ENCODE measurements at regions not wholly inside any gene's neighbourhood (a gene's known extent, or its start where the extent isn't known, plus 50 kb on each side); places are given as distances from the start of the nearest gene placed in this dataset.
A peak's percentile ranks its signal among the peaks of the same experiment; 100 is the strongest.

DNA sequence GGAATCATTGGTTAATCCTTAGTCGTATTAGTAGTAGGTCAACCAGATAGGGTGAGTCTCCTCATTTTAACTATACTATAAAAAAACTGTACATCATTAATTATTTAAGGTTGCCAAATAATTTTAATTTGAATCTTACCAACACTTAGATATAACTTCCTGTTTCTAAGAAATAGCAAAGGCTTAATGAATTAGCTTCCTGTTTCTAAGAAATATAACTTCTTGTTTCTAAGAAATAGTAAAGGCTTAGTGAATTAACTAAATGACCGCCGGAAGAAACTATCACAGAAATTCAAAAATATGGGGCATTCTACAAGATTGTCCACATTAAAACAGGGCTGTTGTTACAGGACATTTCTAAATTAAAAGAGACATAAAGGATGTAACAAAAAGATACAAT lies 392.9 kb upstream of the FOXG1 start:
- Histone ChIP-seq H3K9ac (ENCODE audit: low read depth, low read length, poor library complexity) (no peak overlapping the region), H3K18ac (ENCODE audit: low read length) (no peak overlapping the region), H2BK15ac (ENCODE audit: low read length) (no peak overlapping the region), H2AFZ (ENCODE audit: low read length) (no peak overlapping the region), H4K8ac (ENCODE audit: low read depth, low read length) (no peak overlapping the region), H3K4ac (ENCODE audit: low read length) (no peak overlapping the region), H3K4me1 (ENCODE audit: control insufficient read depth in 2 of 2, insufficient read depth in 1 of 2, low read depth in 1 of 2, low read length in 2 of 2) (no peaks in the 10 kb centered on the region), H2AK5ac (ENCODE audit: low read depth, low read length) (no peak overlapping the region), H3K14ac (ENCODE audit: low read length) (no peak overlapping the region), H3K27me3 (ENCODE audit: control insufficient read depth in 3 of 3, insufficient read depth in 3 of 3, low read depth in 1 of 3, low read length in 3 of 3) (no peaks in the 10 kb centered on the region), H3K79me1 (ENCODE audit: low read depth, low read length) (no peaks in the 10 kb centered on the region), H3K9me3 (replicated peaks in 1 of 2; ENCODE audit: control insufficient read depth in 2 of 2, insufficient read depth in 1 of 2, low read depth in 1 of 2, low read length in 2 of 2) (no peaks in the 10 kb centered on the region), H3K23ac (ENCODE audit: low read depth, low read length, poor library complexity) (no peak overlapping the region), H4K91ac (ENCODE audit: low read depth, low read length, poor library complexity) (no peak overlapping the region), H3K36me3 (replicated peaks in 1 of 2; ENCODE audit: control insufficient read depth in 2 of 2, insufficient read depth in 2 of 2, low read length in 2 of 2) (no peaks in the 10 kb centered on the region), H3K4me2 (ENCODE audit: insufficient read depth, low read length, poor library complexity, severe bottlenecking) (no peak overlapping the region), H3K4me3 (ENCODE audit: low read length in 2 of 2) (no peak overlapping the region), H2BK5ac (ENCODE audit: low read length) (no peak overlapping the region), H2BK120ac (ENCODE audit: low read depth, low read length) (no peak overlapping the region), H3K27ac (replicated peaks; ENCODE audit: low read length) (no peak overlapping the region), H2BK12ac (ENCODE audit: low read length) (no peak overlapping the region)
- no peak for DNase-seq (ENCODE audit: low spot score)
- WGBS, 2 donors (ENCODE audit: extremely low coverage in 2 of 2, insufficient read length in 2 of 2, insufficient replicate concordance in 1 of 2), result no CpG with 5 or more reads among the region's 3 CpGs

DNA sequence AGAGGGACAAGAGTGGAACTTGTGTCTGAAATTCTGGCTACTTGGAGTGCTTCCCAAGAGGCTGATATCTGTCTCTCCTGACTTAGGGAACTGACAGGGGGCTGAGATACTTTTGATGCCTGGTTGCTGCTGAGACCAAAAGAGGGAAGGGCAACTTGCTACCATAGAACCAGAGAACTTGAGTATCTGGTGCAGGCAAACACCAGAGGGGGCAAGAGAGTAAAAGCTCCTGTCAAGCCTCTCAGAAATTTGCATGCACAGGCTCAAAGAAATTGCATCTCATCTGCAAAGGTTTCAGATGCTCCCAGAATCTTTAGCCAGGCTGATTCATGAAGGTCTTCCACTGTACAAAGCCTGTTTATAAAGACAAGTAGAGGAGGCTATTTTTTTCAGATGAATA lies 391.3 kb upstream of the FOXG1 start:
- Histone ChIP-seq H3K9me3 (replicated peaks in 1 of 2; ENCODE audit: control insufficient read depth in 2 of 2, insufficient read depth in 1 of 2, low read depth in 1 of 2, low read length in 2 of 2) (no peaks in the 10 kb centered on the region), H3K18ac (ENCODE audit: low read length) (no peak overlapping the region), H3K36me3 (replicated peaks in 1 of 2; ENCODE audit: control insufficient read depth in 2 of 2, insufficient read depth in 2 of 2, low read length in 2 of 2) (no peaks in the 10 kb centered on the region), H3K4ac (ENCODE audit: low read length) (no peak overlapping the region), H3K27me3 (ENCODE audit: control insufficient read depth in 3 of 3, insufficient read depth in 3 of 3, low read depth in 1 of 3, low read length in 3 of 3) (no peaks in the 10 kb centered on the region), H3K9ac (ENCODE audit: low read depth, low read length, poor library complexity) (no peak overlapping the region), H3K4me2 (ENCODE audit: insufficient read depth, low read length, poor library complexity, severe bottlenecking) (no peak overlapping the region), H4K8ac (ENCODE audit: low read depth, low read length) (no peak overlapping the region), H2BK15ac (ENCODE audit: low read length) (no peak overlapping the region), H3K23ac (ENCODE audit: low read depth, low read length, poor library complexity) (no peak overlapping the region), H4K91ac (ENCODE audit: low read depth, low read length, poor library complexity) (no peak overlapping the region), H3K14ac (ENCODE audit: low read length) (no peak overlapping the region), H2BK5ac (ENCODE audit: low read length) (no peak overlapping the region), H3K4me3 (ENCODE audit: low read length in 2 of 2) (no peak overlapping the region), H2AFZ (ENCODE audit: low read length) (no peak overlapping the region), H3K79me1 (ENCODE audit: low read depth, low read length) (no peaks in the 10 kb centered on the region), H2AK5ac (ENCODE audit: low read depth, low read length) (no peak overlapping the region), H3K27ac (replicated peaks; ENCODE audit: low read length) (no peak overlapping the region), H2BK12ac (ENCODE audit: low read length) (no peak overlapping the region), H3K4me1 (ENCODE audit: control insufficient read depth in 2 of 2, insufficient read depth in 1 of 2, low read depth in 1 of 2, low read length in 2 of 2) (no peaks in the 10 kb centered on the region), H2BK120ac (ENCODE audit: low read depth, low read length) (no peak overlapping the region)
- peak; percentile 2 for DNase-seq (ENCODE audit: low spot score)

DNA sequence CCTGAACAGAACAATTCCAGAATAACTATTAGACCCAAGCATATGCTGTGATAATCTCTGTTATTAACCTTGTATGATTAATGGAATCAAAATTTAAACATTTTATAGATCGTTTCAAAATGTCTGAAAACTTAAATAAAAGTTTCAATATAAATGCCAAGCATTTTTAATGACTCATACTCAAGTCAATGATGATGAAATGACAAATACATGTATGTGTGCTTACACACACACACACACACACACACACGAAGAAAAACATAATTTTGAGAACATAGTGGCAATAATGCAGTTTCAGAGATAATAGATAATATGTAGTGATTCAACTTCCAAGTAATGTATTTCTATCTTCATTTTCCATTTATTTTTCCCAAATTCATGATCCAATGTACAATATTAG lies 384.9 kb upstream of the FOXG1 start:
- DNase-seq (ENCODE audit: low spot score), result no peak
- H4K8ac ChIP-seq (ENCODE audit: low read depth, low read length), result no peak overlapping the region
- no peaks in the 10 kb centered on the region for H3K79me1 ChIP-seq (ENCODE audit: low read depth, low read length)
- H3K9me3 ChIP-seq (replicated peaks in 1 of 2; ENCODE audit: control insufficient read depth in 2 of 2, insufficient read depth in 1 of 2, low read depth in 1 of 2, low read length in 2 of 2), result no peaks in the 10 kb centered on the region
- H2BK15ac ChIP-seq (ENCODE audit: low read length), result no peak overlapping the region
- WGBS, 2 donors (ENCODE audit: extremely low coverage in 2 of 2, insufficient read length in 2 of 2, insufficient replicate concordance in 1 of 2), result no CpG with 5 or more reads among the region's 2 CpGs
- no peaks in the 10 kb centered on the region for H3K27me3 ChIP-seq (ENCODE audit: control insufficient read depth in 3 of 3, insufficient read depth in 3 of 3, low read depth in 1 of 3, low read length in 3 of 3)
- no peak overlapping the region for H3K4me2 ChIP-seq (ENCODE audit: insufficient read depth, low read length, poor library complexity, severe bottlenecking)
- no peaks in the 10 kb centered on the region for H3K4me1 ChIP-seq (ENCODE audit: control insufficient read depth in 2 of 2, insufficient read depth in 1 of 2, low read depth in 1 of 2, low read length in 2 of 2)
- H4K91ac ChIP-seq (ENCODE audit: low read depth, low read length, poor library complexity), result no peak overlapping the region
- H2BK12ac ChIP-seq (ENCODE audit: low read length), result no peak overlapping the region
- H2BK5ac ChIP-seq (ENCODE audit: low read length), result no peak overlapping the region
- H3K18ac ChIP-seq (ENCODE audit: low read length), result no peak overlapping the region
- H2BK120ac ChIP-seq (ENCODE audit: low read depth, low read length), result no peak overlapping the region
- H3K9ac ChIP-seq (ENCODE audit: low read depth, low read length, poor library complexity), result no peak overlapping the region
- H3K4me3 ChIP-seq (ENCODE audit: low read length in 2 of 2), result no peak overlapping the region
- no peak overlapping the region for H2AFZ ChIP-seq (ENCODE audit: low read length)
- no peak overlapping the region for H3K27ac ChIP-seq (replicated peaks; ENCODE audit: low read length)
- H3K36me3 ChIP-seq (replicated peaks in 1 of 2; ENCODE audit: control insufficient read depth in 2 of 2, insufficient read depth in 2 of 2, low read length in 2 of 2), result no peaks in the 10 kb centered on the region
- no peak overlapping the region for H3K4ac ChIP-seq (ENCODE audit: low read length)
- no peak overlapping the region for H3K23ac ChIP-seq (ENCODE audit: low read depth, low read length, poor library complexity)
- no peak overlapping the region for H2AK5ac ChIP-seq (ENCODE audit: low read depth, low read length)
- no peak overlapping the region for H3K14ac ChIP-seq (ENCODE audit: low read length)

DNA sequence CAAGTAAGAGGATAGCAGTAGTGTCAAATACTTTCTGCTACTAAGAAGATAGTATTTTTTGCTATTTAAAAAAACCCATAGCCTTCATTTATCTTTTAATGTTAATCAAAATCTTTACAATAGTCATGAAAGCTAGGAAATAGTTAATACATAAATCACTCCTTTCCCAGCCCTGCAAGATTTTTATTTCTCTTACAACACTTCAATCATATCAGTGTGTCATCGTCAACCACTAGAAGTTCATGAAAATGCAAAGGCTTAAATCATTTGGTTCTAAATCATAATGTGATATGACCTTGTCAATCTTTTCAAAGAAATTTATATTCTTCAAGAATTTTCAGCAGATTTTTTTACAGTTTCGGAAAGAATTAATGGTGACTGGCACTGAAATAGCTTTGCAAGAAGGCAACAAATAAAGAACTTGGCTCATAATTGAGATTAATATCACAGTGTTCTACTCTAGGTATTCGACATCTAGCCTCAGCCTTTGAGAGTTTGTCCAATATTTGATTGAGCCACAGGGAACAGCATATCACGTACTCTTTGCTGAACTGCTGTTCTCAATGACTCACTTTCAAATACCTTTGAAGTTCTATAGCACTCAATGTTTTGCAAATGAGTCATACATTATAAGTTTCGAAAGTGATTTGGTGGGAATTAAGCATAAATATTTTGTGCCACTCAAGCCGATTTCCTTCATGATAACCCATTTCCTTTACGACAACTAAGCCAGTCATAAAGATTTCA lies 384.0 kb upstream of the FOXG1 start:
- H2BK120ac ChIP-seq (ENCODE audit: low read depth, low read length), result no peak overlapping the region
- H2BK15ac ChIP-seq (ENCODE audit: low read length), result no peak overlapping the region
- DNase-seq (ENCODE audit: low spot score), result no peak
- H4K8ac ChIP-seq (ENCODE audit: low read depth, low read length), result no peak overlapping the region
- H3K9ac ChIP-seq (ENCODE audit: low read depth, low read length, poor library complexity), result no peak overlapping the region
- no peaks in the 10 kb centered on the region for H3K79me1 ChIP-seq (ENCODE audit: low read depth, low read length)
- no peaks in the 10 kb centered on the region for H3K9me3 ChIP-seq (replicated peaks in 1 of 2; ENCODE audit: control insufficient read depth in 2 of 2, insufficient read depth in 1 of 2, low read depth in 1 of 2, low read length in 2 of 2)
- no peak overlapping the region for H4K91ac ChIP-seq (ENCODE audit: low read depth, low read length, poor library complexity)
- H3K4me3 ChIP-seq (ENCODE audit: low read length in 2 of 2), result no peak overlapping the region
- no peaks in the 10 kb centered on the region for H3K4me1 ChIP-seq (ENCODE audit: control insufficient read depth in 2 of 2, insufficient read depth in 1 of 2, low read depth in 1 of 2, low read length in 2 of 2)
- H2AK5ac ChIP-seq (ENCODE audit: low read depth, low read length), result no peak overlapping the region
- H3K27me3 ChIP-seq (ENCODE audit: control insufficient read depth in 3 of 3, insufficient read depth in 3 of 3, low read depth in 1 of 3, low read length in 3 of 3), result no peaks in the 10 kb centered on the region
- H2BK5ac ChIP-seq (ENCODE audit: low read length), result no peak overlapping the region
- no peak overlapping the region for H2AFZ ChIP-seq (ENCODE audit: low read length)
- H3K4ac ChIP-seq (ENCODE audit: low read length), result no peak overlapping the region
- no peak overlapping the region for H2BK12ac ChIP-seq (ENCODE audit: low read length)
- H3K36me3 ChIP-seq (replicated peaks in 1 of 2; ENCODE audit: control insufficient read depth in 2 of 2, insufficient read depth in 2 of 2, low read length in 2 of 2), result no peaks in the 10 kb centered on the region
- H3K14ac ChIP-seq (ENCODE audit: low read length), result no peak overlapping the region
- no CpG with 5 or more reads among the region's 7 CpGs for WGBS, 2 donors (ENCODE audit: extremely low coverage in 2 of 2, insufficient read length in 2 of 2, insufficient replicate concordance in 1 of 2)
- H3K4me2 ChIP-seq (ENCODE audit: insufficient read depth, low read length, poor library complexity, severe bottlenecking), result no peak overlapping the region
- H3K18ac ChIP-seq (ENCODE audit: low read length), result no peak overlapping the region
- H3K27ac ChIP-seq (replicated peaks; ENCODE audit: low read length), result no peak overlapping the region
- no peak overlapping the region for H3K23ac ChIP-seq (ENCODE audit: low read depth, low read length, poor library complexity)

Data from neuronal stem cell (in vitro differentiated cells).